Loucy (cell line): ENCODE measurements at regions not wholly inside any gene's neighbourhood (a gene's known extent, or its start where the extent isn't known, plus 50 kb on each side); places are given as distances from the start of the nearest gene placed in this dataset.

Source experiments
- CTCF ChIP-seq: fragments of 200-600 bp; sonication (generic); conservative IDR thresholded peaks from 2 replicates; pipeline ENCODE4 v1.5.1; 2014; ENCODE audit warnings: mild to moderate bottlenecking, antibody characterized with exemption, low read length
- EZH2phosphoT487 ChIP-seq: fragments of 200-600 bp; IDR thresholded peaks from 2 replicates; pipeline ENCODE4 v1.6.1; 2018; ENCODE audit warnings: antibody characterized with exemption, mild to moderate bottlenecking, moderate library complexity, borderline replicate concordance

DNA sequence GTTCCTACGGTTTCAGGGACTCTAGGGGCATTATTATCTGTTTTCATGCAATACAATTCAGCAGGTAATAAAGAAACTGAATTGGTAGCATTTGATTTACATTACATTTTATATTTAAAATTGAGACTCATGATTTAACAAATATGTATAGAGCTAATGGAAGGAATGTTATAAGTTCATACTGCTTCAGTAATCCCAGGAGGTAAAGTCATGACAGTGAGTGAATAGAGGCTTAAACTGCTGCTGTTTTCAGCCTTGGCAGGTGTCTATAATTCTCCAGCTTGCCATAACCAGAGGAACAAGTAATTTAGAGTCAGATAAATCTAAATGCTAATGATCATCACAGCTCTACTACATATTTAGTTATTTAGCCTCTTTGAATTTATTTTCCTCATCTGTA is 360.8 kb upstream of the MANEA start:
- no peak for TF ChIP-seq CTCF
- no peak for TF ChIP-seq EZH2phosphoT487
